GM06990 (cell line): ENCODE measurements at regions not wholly inside any gene's neighbourhood (a gene's known extent, or its start where the extent isn't known, plus 50 kb on each side); places are given as distances from the start of the nearest gene placed in this dataset.

Source experiments
- DNase-seq: peaks from one replicate; pipeline ENCODE4 v3.0.0-alpha.2; 2011; ENCODE audit not compliant: insufficient read length; ENCODE audit errors: extremely low read depth
- H3K27me3 ChIP-seq: replicated peaks from 2 replicates; pipeline ENCODE4 v1.6.0; 2011; ENCODE audit warnings: low read length; ENCODE audit not compliant: control insufficient read depth, insufficient read depth
- H3K36me3 ChIP-seq: 2 replicates; pipeline ENCODE4 v1.5.1; 2011; ENCODE audit warnings: low read length; ENCODE audit not compliant: control insufficient read depth, insufficient read depth
- H3K4me3 ChIP-seq: replicated peaks from 2 replicates; pipeline ENCODE4 v1.5.1; 2011; ENCODE audit warnings: low read depth, mild to moderate bottlenecking, control low read depth, low read length
- TF ChIP-seq, protein P1 (sequence below): IDR thresholded peaks from 2 replicates; pipeline ENCODE4 v1.5.1; 2011; ENCODE audit warnings: low read length, control low read depth, mild to moderate bottlenecking, inconsistent platforms; ENCODE audit not compliant: insufficient read depth, poor library complexity, severe bottlenecking

- TF ChIP-seq, protein P1, sequence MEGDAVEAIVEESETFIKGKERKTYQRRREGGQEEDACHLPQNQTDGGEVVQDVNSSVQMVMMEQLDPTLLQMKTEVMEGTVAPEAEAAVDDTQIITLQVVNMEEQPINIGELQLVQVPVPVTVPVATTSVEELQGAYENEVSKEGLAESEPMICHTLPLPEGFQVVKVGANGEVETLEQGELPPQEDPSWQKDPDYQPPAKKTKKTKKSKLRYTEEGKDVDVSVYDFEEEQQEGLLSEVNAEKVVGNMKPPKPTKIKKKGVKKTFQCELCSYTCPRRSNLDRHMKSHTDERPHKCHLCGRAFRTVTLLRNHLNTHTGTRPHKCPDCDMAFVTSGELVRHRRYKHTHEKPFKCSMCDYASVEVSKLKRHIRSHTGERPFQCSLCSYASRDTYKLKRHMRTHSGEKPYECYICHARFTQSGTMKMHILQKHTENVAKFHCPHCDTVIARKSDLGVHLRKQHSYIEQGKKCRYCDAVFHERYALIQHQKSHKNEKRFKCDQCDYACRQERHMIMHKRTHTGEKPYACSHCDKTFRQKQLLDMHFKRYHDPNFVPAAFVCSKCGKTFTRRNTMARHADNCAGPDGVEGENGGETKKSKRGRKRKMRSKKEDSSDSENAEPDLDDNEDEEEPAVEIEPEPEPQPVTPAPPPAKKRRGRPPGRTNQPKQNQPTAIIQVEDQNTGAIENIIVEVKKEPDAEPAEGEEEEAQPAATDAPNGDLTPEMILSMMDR, result no peak
- Histone ChIP-seq H3K4me3 (no peak overlapping the region), H3K27me3 (peaks cover 3% of the 10 kb centered on the region; the same call in 1 of the 2 replicates), H3K36me3 (no peaks in the 10 kb centered on the region)
- no peak for DNase-seq
These were observed 322.7 kb downstream of the PTPRU start for GRCh38 chr1:29559056-29559455.

DNA sequence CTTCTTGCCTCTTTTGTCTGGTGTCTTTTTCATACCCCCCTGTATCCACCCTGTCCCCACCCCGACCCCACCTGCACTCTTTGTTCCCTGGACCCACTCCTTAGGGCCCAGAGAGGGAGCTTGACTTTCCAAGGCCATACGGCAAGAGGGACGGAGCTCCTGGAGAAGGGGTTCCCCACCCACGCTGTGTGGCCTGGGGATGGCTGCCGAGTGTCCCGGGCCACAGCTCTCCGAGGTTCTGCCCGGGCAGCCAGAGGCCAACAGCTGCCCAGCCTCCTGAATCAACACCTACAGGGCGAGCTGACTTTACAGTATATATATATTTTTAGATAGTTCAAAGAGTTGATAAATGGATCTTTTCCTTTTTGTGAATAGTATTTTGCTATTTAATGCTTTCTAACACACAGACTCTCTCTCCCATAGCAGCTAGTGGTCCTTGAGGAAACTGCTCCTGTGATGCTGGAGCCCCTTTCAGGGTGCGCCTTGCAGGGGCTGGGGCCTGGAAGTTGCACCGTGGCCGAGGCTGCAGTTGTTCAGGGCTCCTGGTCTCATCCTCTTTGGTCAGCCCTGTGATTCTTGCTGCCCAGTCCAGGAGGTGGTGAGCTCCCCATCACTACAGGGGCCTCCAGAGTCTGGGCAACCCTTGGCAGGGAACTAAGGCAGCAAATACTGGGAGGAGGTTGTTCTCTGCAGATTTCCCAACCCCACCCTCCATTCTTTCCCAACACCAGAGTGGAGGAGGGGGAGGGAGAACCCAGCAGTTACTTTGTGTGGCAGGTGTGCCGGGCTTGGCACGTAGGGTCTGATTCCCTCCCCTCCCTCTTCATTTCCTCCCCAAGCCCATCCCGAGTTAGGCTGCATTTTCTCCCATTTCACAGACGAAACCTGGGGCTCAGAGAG, 321.6 kb downstream of the PTPRU start:
- TF ChIP-seq, protein P1, result no peak
- no peaks in the 10 kb centered on the region for H3K36me3 ChIP-seq
- H3K4me3 ChIP-seq, result no peak overlapping the region
- peaks cover 3% of the 10 kb centered on the region; the same call in 1 of the 2 replicates for H3K27me3 ChIP-seq
- DNase-seq, result no peak

GRCh38 chr1:29557066-29557465, 320.7 kb downstream of the PTPRU start:
- DNase-seq, result no peak
- Histone ChIP-seq H3K36me3 (no peaks in the 10 kb centered on the region), H3K4me3 (no peak overlapping the region), H3K27me3 (peaks cover 3% of the 10 kb centered on the region; the same call in 1 of the 2 replicates)
- TF ChIP-seq, protein P1, result no peak

DNA sequence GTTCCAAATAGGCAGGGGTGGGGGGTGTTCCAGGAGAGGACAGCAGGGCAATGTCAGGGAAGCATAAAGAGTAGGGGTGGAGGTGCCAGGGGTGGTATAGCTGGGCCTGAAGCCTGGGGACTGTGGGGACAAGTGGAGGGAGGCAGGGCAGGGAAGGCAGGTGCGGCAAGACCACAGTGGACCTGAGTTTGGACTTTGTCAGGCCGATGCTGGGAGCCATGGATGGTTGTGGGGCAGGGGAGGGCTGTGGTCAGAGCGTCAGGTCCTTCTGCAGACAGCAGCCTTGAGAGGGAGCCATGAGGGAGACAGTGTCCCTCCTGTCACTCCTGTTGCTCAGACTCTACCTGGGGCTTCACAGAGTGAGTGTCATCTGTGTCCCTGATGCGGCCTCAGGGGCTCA, 320.3 kb downstream of the PTPRU start:
- no peak for DNase-seq
- TF ChIP-seq, protein P1, result no peak
- no peak overlapping the region for H3K4me3 ChIP-seq
- peaks cover 3% of the 10 kb centered on the region; the same call in 1 of the 2 replicates for H3K27me3 ChIP-seq
- H3K36me3 ChIP-seq, result no peaks in the 10 kb centered on the region

- Histone ChIP-seq H3K27me3 (peaks cover 3% of the 10 kb centered on the region), H3K36me3 (no peaks in the 10 kb centered on the region), H3K4me3 (no peak overlapping the region)
- TF ChIP-seq, protein P1, result no peak
- no peak for DNase-seq
These were observed 318.8 kb downstream of the PTPRU start for GRCh38 chr1:29555043-29555620.
